MCF 10A (cell line): ENCODE measurements at regions not wholly inside any gene's neighbourhood (a gene's known extent, or its start where the extent isn't known, plus 50 kb on each side); places are given as distances from the start of the nearest gene placed in this dataset.

ENCODE experiments used
- BruUV-seq: library from RNA; stranded (reverse); fragments of 400-500 nt; replicated peaks from 2 replicates; lab custom pipeline; 2021; lab: Mats Ljungman, UMichigan
- CTCF ChIA-PET: fragments of 300-600 bp; sonication (Branson Sonifier 250); formaldehyde crosslinking; extraction: SDS; loops from one replicate; lab custom pipeline; 2021; ENCODE audit warnings: antibody characterized with exemption, inconsistent platforms; lab: Yijun Ruan, JAX
- POLR2A ChIA-PET: fragments of 300-600, 350-650 bp; sonication (Branson Sonifier 250); formaldehyde crosslinking; extraction: SDS; loops from one replicate; lab custom pipeline; 2020; ENCODE audit warnings: antibody characterized with exemption, inconsistent platforms; lab: Yijun Ruan, JAX
- DNase-seq: peaks from one replicate; pipeline ENCODE4 v3.0.0-alpha.2; 2018; ENCODE audit not compliant: unreplicated experiment
- H3K27ac Mint-ChIP-seq: one replicate; pipeline ENCODE4 v1.8.0; 2022; ENCODE audit warnings: mild to moderate bottlenecking, low read depth, mixed read lengths; ENCODE audit not compliant: unreplicated experiment
- H3K27me3 Mint-ChIP-seq: one replicate; pipeline ENCODE4 v1.8.0; 2022; ENCODE audit warnings: mixed read lengths; ENCODE audit not compliant: insufficient read depth, unreplicated experiment
- H3K36me3 Mint-ChIP-seq: one replicate; pipeline ENCODE4 v1.8.0; 2022; ENCODE audit warnings: mild to moderate bottlenecking, moderate library complexity, mixed read lengths; ENCODE audit not compliant: insufficient read depth, unreplicated experiment
- H3K4me1 Mint-ChIP-seq: one replicate; pipeline ENCODE4 v1.8.0; 2022; ENCODE audit warnings: mixed read lengths; ENCODE audit not compliant: insufficient read depth, unreplicated experiment
- H3K4me3 Mint-ChIP-seq: one replicate; pipeline ENCODE4 v1.8.0; 2022; ENCODE audit warnings: mild to moderate bottlenecking, moderate library complexity, mixed read lengths; ENCODE audit not compliant: unreplicated experiment
- H3K9me3 Mint-ChIP-seq: one replicate; pipeline ENCODE4 v1.8.0; 2022; ENCODE audit warnings: mixed read lengths; ENCODE audit not compliant: unreplicated experiment
- intact Hi-C: fragments of 100-400 bp; cut with micrococcal nuclease; formaldehyde crosslinking; loops from 2 replicates; pipeline ENCODE4 v1.14.1; 2022
- TF ChIP-seq, protein P1 (sequence below): fragments of 200-600 bp; IDR thresholded peaks from one replicate; pipeline ENCODE4 v1.8.0; 2022; ENCODE audit warnings: antibody characterized with exemption, mild to moderate bottlenecking; ENCODE audit not compliant: unreplicated experiment

DNA sequence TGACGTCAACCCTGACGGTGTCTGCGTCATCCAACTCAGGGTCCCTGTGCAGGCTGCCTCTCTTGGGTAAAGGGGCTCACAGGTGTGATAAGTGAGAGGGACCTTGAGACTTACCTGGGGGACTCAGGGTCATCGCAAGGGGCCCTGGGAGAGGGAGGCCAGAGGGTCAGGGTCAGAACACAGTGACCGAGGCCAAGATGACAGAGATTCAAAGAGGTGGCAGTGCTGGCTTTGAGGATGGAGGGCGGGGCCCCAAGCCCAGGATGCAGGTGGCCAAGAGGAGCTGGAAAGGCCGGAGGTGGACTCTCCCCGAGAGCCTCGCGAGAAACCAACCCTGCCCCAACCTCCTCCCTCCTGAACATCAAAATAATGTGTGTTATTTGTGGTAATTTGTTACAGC is 165.2 kb upstream of the PPP2R2D start:
- no peaks in the 10 kb centered on the region for H3K4me1 Mint-ChIP-seq
- TF ChIP-seq, protein P1, sequence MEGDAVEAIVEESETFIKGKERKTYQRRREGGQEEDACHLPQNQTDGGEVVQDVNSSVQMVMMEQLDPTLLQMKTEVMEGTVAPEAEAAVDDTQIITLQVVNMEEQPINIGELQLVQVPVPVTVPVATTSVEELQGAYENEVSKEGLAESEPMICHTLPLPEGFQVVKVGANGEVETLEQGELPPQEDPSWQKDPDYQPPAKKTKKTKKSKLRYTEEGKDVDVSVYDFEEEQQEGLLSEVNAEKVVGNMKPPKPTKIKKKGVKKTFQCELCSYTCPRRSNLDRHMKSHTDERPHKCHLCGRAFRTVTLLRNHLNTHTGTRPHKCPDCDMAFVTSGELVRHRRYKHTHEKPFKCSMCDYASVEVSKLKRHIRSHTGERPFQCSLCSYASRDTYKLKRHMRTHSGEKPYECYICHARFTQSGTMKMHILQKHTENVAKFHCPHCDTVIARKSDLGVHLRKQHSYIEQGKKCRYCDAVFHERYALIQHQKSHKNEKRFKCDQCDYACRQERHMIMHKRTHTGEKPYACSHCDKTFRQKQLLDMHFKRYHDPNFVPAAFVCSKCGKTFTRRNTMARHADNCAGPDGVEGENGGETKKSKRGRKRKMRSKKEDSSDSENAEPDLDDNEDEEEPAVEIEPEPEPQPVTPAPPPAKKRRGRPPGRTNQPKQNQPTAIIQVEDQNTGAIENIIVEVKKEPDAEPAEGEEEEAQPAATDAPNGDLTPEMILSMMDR: no peak
- no TSS peak for BruUV-seq

GRCh38 chr10:131736321-131736980 is 164.4 kb upstream of the PPP2R2D start:
- ChIA-PET POLR2A (no interaction called here), CTCF (interaction anchor here (0.7 kb wide), 1 partner anchor 432 kb away, joined by 3 read pairs; no protein-coding TSS in a partner anchor)
- Mint-ChIP-seq H3K4me3 (no peak overlapping the region), H3K27ac (no peak overlapping the region), H3K4me1 (no peaks in the 10 kb centered on the region), H3K9me3 (peaks cover 15% of the 10 kb centered on the region), H3K36me3 (no peaks in the 10 kb centered on the region), H3K27me3 (no peaks in the 10 kb centered on the region)
- DNase-seq: no peak
- intact Hi-C loops: no loop called here
- no TSS peak for BruUV-seq
- TF ChIP-seq, protein P1: no peak

More for the DNA sequence above, 165.2 kb upstream of the PPP2R2D start:
- H3K36me3 Mint-ChIP-seq: no peaks in the 10 kb centered on the region
- H3K9me3 Mint-ChIP-seq: peaks cover 22% of the 10 kb centered on the region
- H3K4me3 Mint-ChIP-seq: no peak overlapping the region
- no peaks in the 10 kb centered on the region for H3K27me3 Mint-ChIP-seq
- ChIA-PET CTCF (interaction anchor here (0.8 kb wide), 1 partner anchor 76 kb away, joined by 3 read pairs; no protein-coding TSS in a partner anchor), POLR2A (no interaction called here)
- DNase-seq: no peak
- intact Hi-C loops: no loop called here
- no peak overlapping the region for H3K27ac Mint-ChIP-seq

DNA sequence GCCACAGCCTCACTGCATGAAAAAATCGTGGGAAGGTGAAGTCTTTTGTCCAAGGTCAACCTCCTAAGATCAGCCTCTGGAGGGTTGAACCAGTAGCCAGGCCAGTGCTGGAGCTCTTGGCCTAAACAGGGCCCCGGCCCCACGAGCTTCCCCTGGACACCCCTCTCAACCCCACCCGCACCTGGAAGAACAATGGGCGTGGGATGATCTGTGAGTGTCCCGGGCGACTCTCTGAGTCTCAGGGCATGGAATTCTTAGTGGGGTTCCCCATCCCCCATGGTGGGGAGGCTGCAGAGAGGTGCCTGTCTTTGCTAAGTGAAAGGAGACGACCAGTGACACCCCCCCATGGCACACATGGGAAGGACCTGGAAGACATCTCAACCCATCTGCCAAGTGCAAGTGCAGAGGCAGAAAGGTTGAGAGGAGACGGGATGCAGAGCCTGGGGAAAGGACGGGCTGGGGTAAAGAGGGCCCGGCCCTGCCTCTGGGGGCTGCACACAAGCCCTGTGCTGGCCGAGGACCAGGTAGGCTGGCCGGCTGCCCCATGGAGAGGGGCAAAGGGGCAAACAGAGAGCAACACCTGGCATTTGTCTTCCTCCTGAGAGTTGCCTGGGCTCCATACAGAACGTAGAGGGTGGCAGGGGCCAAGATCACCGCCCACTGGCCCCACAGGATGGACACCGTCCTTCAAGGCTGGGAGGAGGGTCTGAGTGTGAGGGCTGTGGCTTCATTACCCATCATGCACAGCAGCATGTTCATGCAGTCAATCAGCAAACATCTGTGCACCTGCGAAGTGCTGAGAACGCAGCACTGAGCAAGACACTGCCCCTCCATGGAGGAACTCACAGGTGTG is 163.0 kb upstream of the PPP2R2D start:
- no peaks in the 10 kb centered on the region for H3K36me3 Mint-ChIP-seq
- no peaks in the 10 kb centered on the region for H3K4me1 Mint-ChIP-seq
- intact Hi-C loops: no loop called here
- CTCF ChIA-PET: no interaction called here
- POLR2A ChIA-PET: no interaction called here
- no peak overlapping the region for H3K27ac Mint-ChIP-seq
- no peak overlapping the region for H3K4me3 Mint-ChIP-seq
- BruUV-seq: no TSS peak
- no peak for DNase-seq
- H3K9me3 Mint-ChIP-seq: peaks cover 14% of the 10 kb centered on the region
- no peaks in the 10 kb centered on the region for H3K27me3 Mint-ChIP-seq
- TF ChIP-seq, protein P1: no peak

DNA sequence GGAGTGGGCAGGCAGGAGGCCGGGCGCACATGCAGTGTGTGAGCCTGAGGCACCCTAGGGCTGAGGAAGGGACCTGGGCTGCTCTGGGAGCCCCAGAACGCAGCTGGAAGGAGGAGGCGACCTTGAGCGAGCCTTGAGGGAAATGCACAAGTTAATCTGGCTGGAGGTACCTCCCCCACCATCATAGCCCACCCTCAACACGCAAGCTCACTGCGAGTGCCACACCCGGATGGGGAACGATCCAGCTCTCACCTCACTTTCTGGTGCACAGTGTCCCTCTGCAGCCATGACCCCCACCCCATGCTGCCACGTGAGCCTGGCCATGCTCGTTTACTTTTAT is 162.4 kb upstream of the PPP2R2D start:
- H3K36me3 Mint-ChIP-seq: no peaks in the 10 kb centered on the region
- no peak overlapping the region for H3K4me3 Mint-ChIP-seq
- no peaks in the 10 kb centered on the region for H3K4me1 Mint-ChIP-seq
- ChIA-PET CTCF (no interaction called here), POLR2A (no interaction called here)
- intact Hi-C loops: no loop called here
- no TSS peak for BruUV-seq
- H3K9me3 Mint-ChIP-seq: peaks cover 14% of the 10 kb centered on the region
- TF ChIP-seq, protein P1: no peak
- DNase-seq: no peak
- no peak overlapping the region for H3K27ac Mint-ChIP-seq
- no peaks in the 10 kb centered on the region for H3K27me3 Mint-ChIP-seq
